BE2C (cell line): ENCODE measurements at regions not wholly inside any gene's neighbourhood (a gene's known extent, or its start where the extent isn't known, plus 50 kb on each side); places are given as distances from the start of the nearest gene placed in this dataset.

Experiments used
- DNase-seq: peaks from one replicate; pipeline ENCODE4 v3.0.0-alpha.2; 2020
- H3K27me3 ChIP-seq: fragments of 250-450 bp; sonication (Bioruptor Pico); 2 replicates; pipeline ENCODE4 v1.5.1; 2020; ENCODE audit warnings: mild to moderate bottlenecking
- H3K36me3 ChIP-seq: fragments of 250-450 bp; sonication (Bioruptor Pico); 2 replicates; pipeline ENCODE4 v1.5.1; 2020; ENCODE audit warnings: mild to moderate bottlenecking
- H3K4me1 ChIP-seq: fragments of 250-450 bp; sonication (Bioruptor Pico); 2 replicates; pipeline ENCODE4 v1.5.1; 2020
- H3K4me3 ChIP-seq: 2 replicates; pipeline ENCODE4 v1.5.1; 2011; ENCODE audit warnings: low read depth, low read length
- H3K9me3 ChIP-seq: fragments of 250-450 bp; sonication (Bioruptor Pico); 2 replicates; pipeline ENCODE4 v1.5.1; 2020
- CTCF ChIP-seq: IDR thresholded peaks from 2 replicates; pipeline ENCODE4 v1.5.1; 2012; ENCODE audit warnings: mild to moderate bottlenecking, low read depth, low read length

DNA sequence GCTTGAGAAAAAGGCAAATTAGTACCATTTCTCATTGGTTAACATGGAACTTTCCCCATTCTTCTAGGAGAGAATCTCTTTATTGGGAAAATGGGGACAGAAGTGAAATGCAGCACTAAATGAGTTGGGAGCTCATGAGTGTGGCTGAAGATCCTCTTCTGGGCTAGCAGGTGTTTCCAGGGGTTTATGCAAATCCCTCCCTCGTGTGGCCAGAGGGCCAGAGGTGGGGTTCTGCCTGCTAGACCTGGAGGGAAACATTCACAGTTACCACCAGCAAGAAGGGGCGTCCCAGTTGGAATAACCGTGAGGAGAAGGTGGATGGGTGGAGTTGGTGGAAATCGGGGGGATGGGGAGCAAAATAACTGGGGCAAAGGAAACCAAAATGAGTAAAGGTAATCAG lies 235.9 kb downstream of the KLF6 start:
- DNase-seq: no peak
- Histone ChIP-seq H3K36me3 (no peaks in the 10 kb centered on the region), H3K27me3 (no peaks in the 10 kb centered on the region), H3K4me3 (no peak overlapping the region), H3K4me1 (no peaks in the 10 kb centered on the region), H3K9me3 (no peaks in the 10 kb centered on the region)
- no peak for TF ChIP-seq CTCF

GRCh38 chr10:3548702-3549101 lies 236.3 kb downstream of the KLF6 start:
- Histone ChIP-seq H3K27me3 (no peaks in the 10 kb centered on the region), H3K4me1 (no peaks in the 10 kb centered on the region), H3K36me3 (no peaks in the 10 kb centered on the region), H3K9me3 (no peaks in the 10 kb centered on the region), H3K4me3 (no peak overlapping the region)
- no peak for TF ChIP-seq CTCF
- DNase-seq: no peak

DNA sequence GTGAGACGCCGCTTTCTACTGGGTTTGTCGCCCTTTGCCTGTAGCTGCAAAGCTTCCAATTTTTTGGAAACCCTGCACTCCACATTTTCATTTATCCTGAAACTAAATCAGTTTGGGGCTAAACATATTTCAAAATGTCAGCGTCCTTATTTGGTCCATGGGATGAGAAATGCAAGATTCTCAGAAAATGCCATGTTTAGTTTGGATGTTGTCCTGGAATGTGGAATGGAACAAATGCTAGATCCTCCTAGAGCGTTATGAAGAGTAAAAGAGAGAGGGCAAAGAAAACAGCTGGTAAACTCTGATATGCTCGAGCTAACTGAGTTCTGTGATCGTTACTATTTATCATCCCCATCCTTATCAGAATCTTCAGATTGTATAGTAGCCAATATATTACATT lies 236.9 kb downstream of the KLF6 start:
- no peaks in the 10 kb centered on the region for H3K36me3 ChIP-seq
- H3K4me3 ChIP-seq: no peak overlapping the region
- H3K9me3 ChIP-seq: no peaks in the 10 kb centered on the region
- no peak for TF ChIP-seq CTCF
- no peaks in the 10 kb centered on the region for H3K27me3 ChIP-seq
- H3K4me1 ChIP-seq: no peaks in the 10 kb centered on the region
- no peak for DNase-seq

DNA sequence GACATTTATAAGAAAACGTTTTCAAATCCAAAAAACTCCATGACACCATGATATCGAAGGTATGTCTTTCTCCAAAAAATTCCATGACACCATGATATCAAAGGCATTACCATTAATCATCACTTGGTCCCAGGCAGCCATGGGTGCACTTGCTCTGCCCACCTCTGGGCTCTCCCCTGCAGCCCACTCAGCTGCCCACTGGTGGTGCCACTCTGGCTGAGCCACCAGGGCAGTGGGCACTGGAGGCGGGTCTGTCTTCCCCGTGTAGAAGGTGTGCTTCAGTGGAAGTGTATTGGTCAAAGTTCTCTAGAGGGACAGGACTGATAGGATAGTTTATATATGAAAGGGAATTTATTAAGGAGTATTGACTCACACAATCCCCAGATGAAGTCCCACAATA lies 240.4 kb downstream of the KLF6 start:
- Histone ChIP-seq H3K4me1 (no peaks in the 10 kb centered on the region), H3K9me3 (no peaks in the 10 kb centered on the region)
- no peak for TF ChIP-seq CTCF

DNA sequence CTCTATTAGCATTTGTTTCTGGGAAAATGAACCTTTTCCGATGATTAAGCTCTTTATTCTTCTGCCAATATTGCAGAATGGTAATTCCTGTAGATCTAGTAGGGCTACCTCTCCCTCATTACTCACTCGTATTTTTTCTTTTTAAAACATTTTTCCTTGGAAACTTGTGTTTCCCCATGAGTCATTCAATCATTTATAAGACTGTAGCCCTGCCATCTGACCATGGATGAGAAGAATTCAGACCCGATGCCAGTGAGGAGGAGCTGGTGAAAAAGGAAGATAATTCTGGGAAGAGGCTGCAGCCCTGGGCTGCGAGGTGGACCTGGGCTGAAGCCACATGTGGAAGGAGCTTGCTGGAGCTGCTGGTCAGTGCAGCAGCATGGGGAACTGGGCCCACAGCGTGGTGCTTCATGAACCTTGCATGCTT lies 242.8 kb downstream of the KLF6 start:
- Histone ChIP-seq H3K36me3 (no peaks in the 10 kb centered on the region), H3K27me3 (no peaks in the 10 kb centered on the region), H3K4me1 (no peaks in the 10 kb centered on the region), H3K9me3 (no peaks in the 10 kb centered on the region), H3K4me3 (no peak overlapping the region)
- no peak for DNase-seq
- TF ChIP-seq CTCF: no peak

More for the DNA sequence above, 240.4 kb downstream of the KLF6 start:
- Histone ChIP-seq H3K4me3 (no peak overlapping the region), H3K36me3 (no peaks in the 10 kb centered on the region), H3K27me3 (no peaks in the 10 kb centered on the region)
- DNase-seq: no peak

- no peaks in the 10 kb centered on the region for H3K36me3 ChIP-seq
- no peak for TF ChIP-seq CTCF
- H3K9me3 ChIP-seq: no peaks in the 10 kb centered on the region
- H3K27me3 ChIP-seq: no peaks in the 10 kb centered on the region
- DNase-seq: no peak
- H3K4me1 ChIP-seq: no peaks in the 10 kb centered on the region
- no peak overlapping the region for H3K4me3 ChIP-seq
Measured at GRCh38 chr10:3539696-3540383, 245.2 kb downstream of the KLF6 start.
